GM12878 (cell line): ENCODE measurements at regions not wholly inside any gene's neighbourhood (a gene's known extent, or its start where the extent isn't known, plus 50 kb on each side); places are given as distances from the start of the nearest gene placed in this dataset.

Experiments
- ATAC-seq: fragments of 200-7000 bp; cut with Tn5 transposase; 3 replicates; pipeline ENCODE4 v1.9.1; 2020; ENCODE audit warnings: mild to moderate bottlenecking, moderate library complexity
- BruUV-seq: library from RNA; stranded (reverse); fragments of 400-500 nt; replicated peaks from 2 replicates; lab custom pipeline; 2021; lab: Mats Ljungman, UMichigan
- CTCF ChIA-PET: fragments of 300-600 bp; sonication (Branson Sonifier 250); formaldehyde crosslinking; extraction: SDS; loops from one replicate; lab custom pipeline; 2021; ENCODE audit warnings: inconsistent platforms; lab: Yijun Ruan, JAX
- POLR2A ChIA-PET: fragments of 350-600 bp; formaldehyde crosslinking; extraction: SDS; loops from one replicate; lab custom pipeline; 2021; ENCODE audit warnings: inconsistent platforms; lab: Charles Lee
- RAD21 ChIA-PET: fragments of 300-600 bp; sonication (Branson Sonifier 250); formaldehyde crosslinking; loops from one replicate; lab custom pipeline; 2023; ENCODE audit warnings: antibody characterized with exemption; ENCODE audit not compliant: unreplicated experiment; lab: Charles Lee
- SMC1A ChIA-PET: fragments of 300-600 bp; sonication (Branson Sonifier 250); formaldehyde crosslinking; loops from one replicate; lab custom pipeline; 2023; ENCODE audit not compliant: unreplicated experiment, uncharacterized antibody; lab: Charles Lee
- DNase-seq: peaks from one replicate; pipeline ENCODE4 v3.0.0-alpha.2; 2011; ENCODE audit warnings: low read depth, low spot score
- FAIRE-seq: peaks from 3 replicates; lab custom pipeline; 2011; peaks lifted over from hg19 to GRCh38; lab: Jason Lieb, UNC
- H2AFZ ChIP-seq: 2 replicates; pipeline ENCODE4 v1.6.0; 2011; ENCODE audit warnings: low read depth, low read length, control low read depth; ENCODE audit not compliant: control insufficient read depth
- H3K27ac ChIP-seq: 2 replicates; pipeline ENCODE4 v1.5.1; 2011; ENCODE audit warnings: control low read depth; ENCODE audit not compliant: control insufficient read depth, insufficient read depth
- H3K27me3 ChIP-seq, 2 experiments: replicated peaks in 1 of 2; 2 replicates each; pipeline versions ENCODE4 v1.6.0 to v1.6.1; 2011; ENCODE audit warnings: low read length in 1 of 2; ENCODE audit not compliant: control insufficient read depth in 2 of 2, insufficient read depth in 2 of 2
- H3K36me3 ChIP-seq, 2 experiments: 2 replicates each; pipeline ENCODE4 v1.5.1; 2011; ENCODE audit warnings: low read length in 1 of 2; ENCODE audit not compliant: control insufficient read depth in 2 of 2, insufficient read depth in 2 of 2
- H3K4me1 ChIP-seq: 2 replicates; pipeline ENCODE4 v1.6.1; 2011; ENCODE audit warnings: mild to moderate bottlenecking, low read length, moderate library complexity, mixed read lengths; ENCODE audit not compliant: control insufficient read depth, insufficient read depth
- H3K4me2 ChIP-seq: 2 replicates; pipeline ENCODE4 v1.6.0; 2011; ENCODE audit warnings: control low read depth; ENCODE audit not compliant: control insufficient read depth, insufficient read depth
- H3K4me3 ChIP-seq: fragments of 200-600 bp; sonication (generic); 2 replicates; pipeline ENCODE4 v1.5.1; 2016
- H3K79me2 ChIP-seq: 2 replicates; pipeline ENCODE4 v1.6.0; 2011; ENCODE audit warnings: low read length; ENCODE audit not compliant: control insufficient read depth, insufficient read depth
- H3K9ac ChIP-seq: 2 replicates; pipeline ENCODE4 v1.8.0; 2011; ENCODE audit warnings: low read length, control low read depth, mixed read lengths; ENCODE audit not compliant: control insufficient read depth, insufficient read depth
- H3K9me3 ChIP-seq: replicated peaks from 3 replicates; pipeline ENCODE4 v1.5.1; 2011; ENCODE audit warnings: mild to moderate bottlenecking, low read length; ENCODE audit not compliant: control insufficient read depth, insufficient read depth
- H4K20me1 ChIP-seq: 2 replicates; pipeline ENCODE4 v1.6.0; 2011; ENCODE audit not compliant: control insufficient read depth, insufficient read depth
- BMI1 ChIP-seq: fragments of 450-650 bp; IDR thresholded peaks from 2 replicates; pipeline ENCODE4 v1.6.1; 2016; ENCODE audit warnings: mild to moderate bottlenecking, moderate library complexity, borderline replicate concordance
- CBFB ChIP-seq: IDR thresholded peaks from 2 replicates; pipeline ENCODE4 v1.6.1; 2016; ENCODE audit warnings: antibody characterized with exemption, low read depth
- CUX1 ChIP-seq: IDR thresholded peaks from 2 replicates; pipeline ENCODE4 v1.6.1; 2012; ENCODE audit warnings: improper control_type of control experiment, low read depth, low read length; ENCODE audit not compliant: insufficient replicate concordance
- FOXK2 ChIP-seq: fragments of 450-650 bp; IDR thresholded peaks from 2 replicates; pipeline ENCODE4 v1.6.1; 2017; ENCODE audit warnings: mild to moderate bottlenecking, moderate library complexity
- MTA3 ChIP-seq: IDR thresholded peaks from 2 replicates; pipeline ENCODE4 v1.6.1; 2012; ENCODE audit warnings: low read length, inconsistent platforms, borderline replicate concordance
- NR2C2 ChIP-seq: IDR thresholded peaks from 2 replicates; pipeline ENCODE4 v1.6.1; 2011; ENCODE audit warnings: borderline replicate concordance, low read depth; ENCODE audit not compliant: control insufficient read depth, insufficient read length
- NR2F1 ChIP-seq: fragments of 450-650 bp; conservative IDR thresholded peaks from 2 replicates; pipeline ENCODE4 v1.6.1; 2017; ENCODE audit warnings: mild to moderate bottlenecking
- PAX8 ChIP-seq: fragments of 450-650 bp; IDR thresholded peaks from 2 replicates; pipeline ENCODE4 v1.6.1; 2017; ENCODE audit warnings: mild to moderate bottlenecking, moderate library complexity
- SKIL ChIP-seq: fragments of 450-650 bp; IDR thresholded peaks from 2 replicates; pipeline ENCODE4 v1.6.1; 2017; ENCODE audit warnings: mild to moderate bottlenecking, low read depth, inconsistent platforms; ENCODE audit not compliant: poor library complexity, severe bottlenecking
- SRF ChIP-seq, 2 experiments: IDR thresholded peaks; 2 replicates each; pipeline ENCODE4 v1.6.1; 2011; ENCODE audit warnings: low read depth in 2 of 2, low read length in 2 of 2, mild to moderate bottlenecking in 1 of 2, moderate library complexity in 1 of 2
- USF2 ChIP-seq: IDR thresholded peaks from 2 replicates; pipeline ENCODE4 v1.6.1; 2011; ENCODE audit warnings: low read depth, low read length, improper control_type of control experiment, borderline replicate concordance
- ZNF207 ChIP-seq: fragments of 450-650 bp; IDR thresholded peaks from 2 replicates; pipeline ENCODE4 v1.6.1; 2014; ENCODE audit warnings: antibody characterized with exemption, mild to moderate bottlenecking, borderline replicate concordance
- ZNF24 ChIP-seq: fragments of 450-650 bp; IDR thresholded peaks from 2 replicates; pipeline ENCODE4 v1.6.1; 2017; ENCODE audit warnings: antibody characterized with exemption, mild to moderate bottlenecking
- ZSCAN29 ChIP-seq: fragments of 450-650 bp; IDR thresholded peaks from 2 replicates; pipeline ENCODE4 v1.6.1; 2017; ENCODE audit warnings: mild to moderate bottlenecking, moderate library complexity
- WGBS: methylation state at CpG from one replicate; pipeline ENCODE4 v1.1.6; 2016; ENCODE audit warnings: low lambda C conversion rate; ENCODE audit not compliant: insufficient replicate concordance, insufficient coverage; ENCODE audit errors: missing lambda C conversion rate; 5-methylcytosine and 5-hydroxymethylcytosine counted together
- in situ Hi-C: fragments of 300-500 bp; cut with MboI; formaldehyde crosslinking; loops from 9 replicates; pipeline ENCODE4 v1.14.3; 2018; ENCODE audit warnings: mixed read lengths
- intact Hi-C: fragments of 100-400 bp; cut with micrococcal nuclease; formaldehyde crosslinking; loops from one replicate; pipeline ENCODE4 v1.14.2; 2022; ENCODE audit not compliant: unreplicated experiment

GRCh38 chr7:155901176-155901575, 88.9 kb upstream of the SHH start:
- CTCF ChIA-PET: no interaction called here
- H3K27me3 ChIP-seq: no peaks in the 10 kb centered on the region; a peak in 1 of 4 replicates
- ATAC-seq (no peak), FAIRE-seq (no peak), DNase-seq (no peak)
- intact Hi-C loops (no loop called here), in situ Hi-C loops (no loop called here)
- POLR2A ChIA-PET: no interaction called here
- H4K20me1 ChIP-seq: no peaks in the 10 kb centered on the region
- SMC1A ChIA-PET: no interaction called here
- H3K4me3 ChIP-seq: no peak overlapping the region
- no peaks in the 10 kb centered on the region for H3K4me1 ChIP-seq
- no peak overlapping the region for H2AFZ ChIP-seq
- no peak overlapping the region for H3K27ac ChIP-seq
- no peak overlapping the region for H3K4me2 ChIP-seq
- 37% methylated on average over 11 of the region's 11 CpGs for whole genome bisulfite sequencing
- BruUV-seq: no TSS peak
- no peak overlapping the region for H3K9ac ChIP-seq
- no peaks in the 10 kb centered on the region; the same call in 2 of the 3 replicates for H3K9me3 ChIP-seq
- TF ChIP-seq PAX8: no peak
- TF ChIP-seq MTA3: no peak
- no peak for TF ChIP-seq CUX1
- no peak for TF ChIP-seq BMI1
- TF ChIP-seq SKIL: no peak
- TF ChIP-seq ZNF24: no peak
- no peak for TF ChIP-seq SRF (IDR thresholded peaks at IDR 0.05; ENCODE audit: low read depth in 2 of 2, low read length in 2 of 2)
- no peak for TF ChIP-seq USF2
- no peak for TF ChIP-seq ZSCAN29
- no peak for TF ChIP-seq CBFB
- TF ChIP-seq NR2F1: no peak
- TF ChIP-seq FOXK2: no peak
- no peak for TF ChIP-seq NR2C2
- no peak for TF ChIP-seq ZNF207
- no peaks in the 10 kb centered on the region for H3K36me3 ChIP-seq
- H3K79me2 ChIP-seq: no peaks in the 10 kb centered on the region
- RAD21 ChIA-PET: no interaction called here
